ENCODE measurements at regions not wholly inside any gene's neighbourhood (a gene's known extent, or its start where the extent isn't known, plus 50 kb on each side); places are given as distances from the start of the nearest gene placed in this dataset.
"Not testable (repeated sequence)": the region's sequence is repeated elsewhere in the genome, so short reads cannot be mapped to it uniquely, and the experiment has no call there.

DNA sequence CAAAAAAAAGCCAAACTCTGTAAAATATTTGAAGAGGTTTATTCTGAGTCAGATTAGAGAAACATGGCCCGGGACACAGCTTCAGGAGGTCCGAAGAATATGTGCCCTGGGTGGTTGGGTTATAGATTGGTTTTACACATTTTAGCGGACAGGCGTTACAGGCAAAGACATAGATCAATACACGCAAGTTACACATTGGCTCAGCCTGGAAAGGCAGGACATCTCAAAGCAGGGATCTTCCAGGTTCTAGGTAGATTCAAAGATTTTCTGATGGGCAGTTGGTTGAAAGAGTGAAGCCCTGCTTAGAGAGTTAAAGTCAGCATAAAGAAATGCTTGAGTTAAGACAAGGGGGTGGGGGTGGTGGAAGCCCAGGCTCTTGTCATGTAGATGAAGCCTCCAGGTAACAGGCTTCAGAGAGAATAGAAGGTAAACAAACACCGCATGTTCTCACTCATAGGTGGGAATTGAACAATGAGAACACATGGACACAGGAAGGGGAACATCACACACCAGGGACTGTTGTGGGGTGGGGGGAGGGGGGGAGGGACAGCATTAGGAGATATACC is 464.3 kb upstream of the ADARB2 start:
- no peaks in the 10 kb centered on the region for H3K4me1 ChIP-seq
- intact Hi-C loops (cut with DNase I; ENCODE audit: low total_unique reads): no loop called here
- TF ChIP-seq POLR2AphosphoS5 (IDR thresholded peaks at IDR 0.05): no peak
- TF ChIP-seq POLR2A (IDR thresholded peaks at IDR 0.05): no peak
- TF ChIP-seq, protein P1, sequence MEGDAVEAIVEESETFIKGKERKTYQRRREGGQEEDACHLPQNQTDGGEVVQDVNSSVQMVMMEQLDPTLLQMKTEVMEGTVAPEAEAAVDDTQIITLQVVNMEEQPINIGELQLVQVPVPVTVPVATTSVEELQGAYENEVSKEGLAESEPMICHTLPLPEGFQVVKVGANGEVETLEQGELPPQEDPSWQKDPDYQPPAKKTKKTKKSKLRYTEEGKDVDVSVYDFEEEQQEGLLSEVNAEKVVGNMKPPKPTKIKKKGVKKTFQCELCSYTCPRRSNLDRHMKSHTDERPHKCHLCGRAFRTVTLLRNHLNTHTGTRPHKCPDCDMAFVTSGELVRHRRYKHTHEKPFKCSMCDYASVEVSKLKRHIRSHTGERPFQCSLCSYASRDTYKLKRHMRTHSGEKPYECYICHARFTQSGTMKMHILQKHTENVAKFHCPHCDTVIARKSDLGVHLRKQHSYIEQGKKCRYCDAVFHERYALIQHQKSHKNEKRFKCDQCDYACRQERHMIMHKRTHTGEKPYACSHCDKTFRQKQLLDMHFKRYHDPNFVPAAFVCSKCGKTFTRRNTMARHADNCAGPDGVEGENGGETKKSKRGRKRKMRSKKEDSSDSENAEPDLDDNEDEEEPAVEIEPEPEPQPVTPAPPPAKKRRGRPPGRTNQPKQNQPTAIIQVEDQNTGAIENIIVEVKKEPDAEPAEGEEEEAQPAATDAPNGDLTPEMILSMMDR (IDR thresholded peaks at IDR 0.05 in 8 of 11, conservative IDR thresholded peaks at IDR 0.05 in 3 of 11): no peak
- H3K27ac ChIP-seq: no peak overlapping the region
- H3K9me3 ChIP-seq: peaks cover 0 to 20% (median 15%) of the 10 kb centered on the region in 8 donors
- DNase-seq: no peak
- H3K4me3 ChIP-seq: no peak overlapping the region
- H3K27me3 ChIP-seq (replicated peaks in 1 of 7): no peaks in the 10 kb centered on the region
- no peaks in the 10 kb centered on the region for H3K36me3 ChIP-seq
- WGBS, 5 donors: 85 to 91% (median 87%) methylated on average over 6 of the region's 6 CpGs

DNA sequence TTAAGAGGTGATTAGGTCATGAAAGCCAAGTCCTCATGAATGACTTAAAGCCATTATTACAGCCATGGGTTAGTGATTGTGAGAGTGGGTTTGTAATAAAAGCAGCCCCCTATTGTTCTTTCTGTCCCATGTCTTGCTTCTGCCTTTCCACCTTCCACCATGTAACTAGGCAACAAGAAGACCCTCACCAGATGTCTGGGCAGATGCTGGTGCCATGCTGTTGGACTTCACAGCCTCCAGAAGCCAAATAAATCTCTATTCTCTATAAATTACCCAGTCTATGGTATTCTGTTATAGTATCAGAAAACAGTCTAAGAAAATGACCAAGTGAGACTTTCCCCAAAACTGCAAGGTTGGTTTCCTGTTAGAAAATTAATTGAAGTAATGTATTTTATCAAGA is 460.3 kb upstream of the ADARB2 start:
- Histone ChIP-seq H3K9me3 (peaks cover 0 to 25% (median 16%) of the 10 kb centered on the region in 8 donors), H3K36me3 (no peaks in the 10 kb centered on the region), H3K27me3 (replicated peaks in 1 of 7) (no peaks in the 10 kb centered on the region), H3K4me3 (no peak overlapping the region), H3K4me1 (no peaks in the 10 kb centered on the region), H3K27ac (no peak overlapping the region)
- no peak for DNase-seq
- no peak for TF ChIP-seq POLR2AphosphoS5 (IDR thresholded peaks at IDR 0.05)
- TF ChIP-seq, protein P1 (IDR thresholded peaks at IDR 0.05 in 8 of 11, conservative IDR thresholded peaks at IDR 0.05 in 3 of 11): no peak
- no peak for TF ChIP-seq POLR2A (IDR thresholded peaks at IDR 0.05)
- intact Hi-C loops (cut with DNase I; ENCODE audit: low total_unique reads): no loop called here

DNA sequence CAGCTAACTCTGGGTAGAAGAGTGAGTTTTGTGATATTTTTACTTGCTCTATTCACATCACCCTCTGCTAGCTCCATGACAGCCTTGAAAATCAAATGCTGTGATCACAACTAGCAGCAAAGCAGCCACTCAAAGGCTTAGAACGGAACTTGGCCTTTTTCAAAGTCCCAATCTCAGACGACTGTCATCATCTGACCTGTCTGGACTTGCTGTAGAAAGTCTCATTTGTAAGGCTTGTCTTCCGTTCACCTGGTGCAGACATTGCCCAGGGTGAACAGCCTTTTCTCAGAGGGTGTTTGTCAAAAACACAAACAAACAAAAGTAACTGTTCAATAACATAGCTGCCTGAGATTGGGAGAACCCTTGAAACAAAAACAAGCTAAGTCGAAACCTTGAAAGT is 458.9 kb upstream of the ADARB2 start:
- Histone ChIP-seq H3K9me3 (peaks cover 0 to 31% (median 16%) of the 10 kb centered on the region in 8 donors), H3K4me1 (no peaks in the 10 kb centered on the region), H3K36me3 (no peaks in the 10 kb centered on the region), H3K27me3 (replicated peaks in 1 of 7) (no peaks in the 10 kb centered on the region), H3K27ac (no peak overlapping the region), H3K4me3 (no peak overlapping the region)
- TF ChIP-seq, protein P1 (IDR thresholded peaks at IDR 0.05 in 8 of 11, conservative IDR thresholded peaks at IDR 0.05 in 3 of 11): no peak
- TF ChIP-seq POLR2AphosphoS5 (IDR thresholded peaks at IDR 0.05) (no peak), POLR2A (IDR thresholded peaks at IDR 0.05) (no peak)
- intact Hi-C loops (cut with DNase I; ENCODE audit: low total_unique reads): no loop called here
- DNase-seq: no peak
- WGBS, 5 donors: 70 to 88% (median 77%) methylated on average over 4 of the region's 4 CpGs

DNA sequence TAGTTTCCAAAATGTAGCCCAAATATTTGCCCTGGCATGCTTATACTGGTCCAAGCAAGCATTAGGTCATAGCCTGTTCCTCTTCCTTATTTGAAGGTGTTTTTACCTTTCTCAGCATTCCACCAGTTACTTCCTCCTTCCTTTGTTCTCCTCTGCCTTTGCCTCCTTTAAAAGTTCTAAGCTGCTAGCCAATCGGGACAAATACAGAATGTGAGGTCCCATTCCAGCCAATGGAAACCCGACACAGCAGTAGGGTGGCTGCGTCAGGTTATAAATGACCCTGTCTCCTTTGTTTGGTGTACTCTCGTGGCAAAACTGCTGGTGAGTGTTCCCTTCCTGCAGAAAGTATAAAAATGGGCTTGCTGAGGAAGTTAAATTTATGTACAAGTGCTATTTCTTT is 452.0 kb upstream of the ADARB2 start:
- H3K27me3 ChIP-seq (replicated peaks in 1 of 7); intact Hi-C loops (cut with DNase I; ENCODE audit: low total_unique reads); H3K9me3 ChIP-seq; DNase-seq; H3K36me3 ChIP-seq; H3K4me3 ChIP-seq; H3K27ac ChIP-seq; H3K4me1 ChIP-seq: not testable (repeated sequence)
- 52 to 71% (median 61%) methylated on average over 4 of the region's 4 CpGs for WGBS, 5 donors

DNA sequence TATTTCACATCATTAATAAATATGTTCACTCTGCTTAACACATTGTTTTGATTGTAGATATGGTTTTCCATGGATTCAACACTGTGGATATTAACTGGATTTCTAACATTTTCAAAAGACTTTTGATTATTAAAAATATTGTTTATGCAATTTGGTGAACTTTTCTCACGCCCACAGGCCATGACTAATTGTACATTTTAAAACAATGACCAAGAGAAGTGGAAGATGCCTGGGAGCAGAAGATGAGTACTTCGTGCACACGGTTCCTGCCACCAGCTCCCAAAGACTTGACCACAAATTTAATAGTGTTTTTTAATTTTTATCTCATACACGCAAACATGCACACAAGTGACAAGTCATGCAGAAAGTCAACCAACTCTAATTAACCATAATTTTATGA is 451.0 kb upstream of the ADARB2 start:
- Histone ChIP-seq H3K9me3 (peaks cover 0 to 16% (median under 1%) of the 10 kb centered on the region in 8 donors), H3K27ac (no peak overlapping the region), H3K36me3 (no peaks in the 10 kb centered on the region), H3K4me1 (no peaks in the 10 kb centered on the region), H3K27me3 (replicated peaks in 1 of 7) (no peaks in the 10 kb centered on the region), H3K4me3 (no peak overlapping the region)
- intact Hi-C loops (cut with DNase I; ENCODE audit: low total_unique reads): no loop called here
- no peak for TF ChIP-seq POLR2AphosphoS5 (IDR thresholded peaks at IDR 0.05)
- TF ChIP-seq, protein P1 (IDR thresholded peaks at IDR 0.05 in 8 of 11, conservative IDR thresholded peaks at IDR 0.05 in 3 of 11): no peak
- no peak for TF ChIP-seq POLR2A (IDR thresholded peaks at IDR 0.05)
- no peak for DNase-seq
- WGBS, 5 donors: 78 to 90% (median 85%) methylated on average over 4 of the region's 4 CpGs

Data from spleen (tissue), 11 donors.